ENCODE measurements at regions not wholly inside any gene's neighbourhood (a gene's known extent, or its start where the extent isn't known, plus 50 kb on each side); places are given as distances from the start of the nearest gene placed in this dataset.

GRCh38 chr14:104305511-104306449 lies 167.4 kb downstream of the KIF26A start:
- no peak for TF ChIP-seq EZH2 (IDR thresholded peaks at IDR 0.05; ENCODE audit: borderline replicate concordance, insufficient read depth, low read depth, low read length, poor library complexity, severe bottlenecking)
- no peak for TF ChIP-seq CTCF (IDR thresholded peaks at IDR 0.05)
- 85% methylated on average over 26 of the region's 29 CpGs for WGBS (ENCODE audit: insufficient coverage)
- Mint-ChIP-seq H3K4me3 (no peak overlapping the region), H3K27me3 (no peaks in the 10 kb centered on the region), H3K9me3 (ENCODE audit: insufficient read depth) (no peaks in the 10 kb centered on the region), H3K4me1 (no peaks in the 10 kb centered on the region), H3K27ac (no peak overlapping the region)
- Histone ChIP-seq H4K20me1 (ENCODE audit: control insufficient read depth, insufficient read depth, low read length, poor library complexity, severe bottlenecking) (no peaks in the 10 kb centered on the region), H3K4me3 (ENCODE audit: control extremely low read depth in 1 of 5, extremely low read depth in 1 of 5, insufficient read depth in 1 of 5, low read depth in 2 of 5, low read length in 4 of 5) (no peak overlapping the region), H3K27ac (ENCODE audit: low read length in 2 of 2) (no peak overlapping the region), H3K36me3 (replicated peaks in 1 of 2; ENCODE audit: control extremely low read depth in 1 of 2, control insufficient read depth in 1 of 2, extremely low read depth in 1 of 2, insufficient read depth in 2 of 2, low read length in 1 of 2) (no peaks in the 10 kb centered on the region), H3K4me2 (replicated peaks; ENCODE audit: low read depth, low read length, poor library complexity, severe bottlenecking) (no peak overlapping the region), H2AFZ (ENCODE audit: insufficient read depth, low read depth, low read length, poor library complexity, severe bottlenecking) (no peak overlapping the region), H3K9me3 (ENCODE audit: control extremely low read depth in 1 of 3, control insufficient read depth in 2 of 3, insufficient read depth in 1 of 3, low read length in 2 of 3) (peaks cover 0 to 32% (median 0%) of the 10 kb centered on the region in 3 donors), H3K9ac (ENCODE audit: low read length) (no peak overlapping the region), H3K79me2 (ENCODE audit: control insufficient read depth, insufficient read depth, low read length) (no peaks in the 10 kb centered on the region), H3K4me1 (ENCODE audit: control insufficient read depth in 2 of 2, insufficient read depth in 2 of 2, low read length in 2 of 2) (no peaks in the 10 kb centered on the region), H3K27me3 (replicated peaks in 1 of 4; ENCODE audit: control extremely low read depth in 1 of 4, control insufficient read depth in 3 of 4, insufficient read depth in 4 of 4, low read length in 3 of 4) (no peaks in the 10 kb centered on the region)
- ATAC-seq (ENCODE audit: low read depth) (no peak), DNase-seq (no peak)
- ChIA-PET CTCF (no interaction called here), POLR2A (no interaction called here)
- intact Hi-C loops (cut with micrococcal nuclease) = no loop called here

- Histone ChIP-seq H3K27me3 (replicated peaks in 1 of 4; ENCODE audit: control extremely low read depth in 1 of 4, control insufficient read depth in 3 of 4, insufficient read depth in 4 of 4, low read length in 3 of 4) (no peaks in the 10 kb centered on the region), H3K9me3 (ENCODE audit: control extremely low read depth in 1 of 3, control insufficient read depth in 2 of 3, insufficient read depth in 1 of 3, low read length in 2 of 3) (peaks cover 0 to 31% (median 0%) of the 10 kb centered on the region in 3 donors), H2AFZ (ENCODE audit: insufficient read depth, low read depth, low read length, poor library complexity, severe bottlenecking) (no peak overlapping the region), H3K4me2 (replicated peaks; ENCODE audit: low read depth, low read length, poor library complexity, severe bottlenecking) (no peak overlapping the region), H3K79me2 (ENCODE audit: control insufficient read depth, insufficient read depth, low read length) (no peaks in the 10 kb centered on the region), H4K20me1 (ENCODE audit: control insufficient read depth, insufficient read depth, low read length, poor library complexity, severe bottlenecking) (no peaks in the 10 kb centered on the region), H3K36me3 (replicated peaks in 1 of 2; ENCODE audit: control extremely low read depth in 1 of 2, control insufficient read depth in 1 of 2, extremely low read depth in 1 of 2, insufficient read depth in 2 of 2, low read length in 1 of 2) (no peaks in the 10 kb centered on the region), H3K4me3 (ENCODE audit: control extremely low read depth in 1 of 5, extremely low read depth in 1 of 5, insufficient read depth in 1 of 5, low read depth in 2 of 5, low read length in 4 of 5) (no peak overlapping the region), H3K27ac (ENCODE audit: low read length in 2 of 2) (no peak overlapping the region), H3K9ac (ENCODE audit: low read length) (no peak overlapping the region), H3K4me1 (ENCODE audit: control insufficient read depth in 2 of 2, insufficient read depth in 2 of 2, low read length in 2 of 2) (no peaks in the 10 kb centered on the region)
- Mint-ChIP-seq H3K4me1 (no peaks in the 10 kb centered on the region), H3K27ac (no peak overlapping the region), H3K4me3 (no peak overlapping the region), H3K27me3 (no peaks in the 10 kb centered on the region), H3K9me3 (ENCODE audit: insufficient read depth) (peaks cover 5% of the 10 kb centered on the region)
- 81% methylated on average over 17 of the region's 17 CpGs for WGBS (ENCODE audit: insufficient coverage)
- POLR2A ChIA-PET = no interaction called here
- intact Hi-C loops (cut with micrococcal nuclease) = no loop called here
- TF ChIP-seq EZH2 (IDR thresholded peaks at IDR 0.05; ENCODE audit: borderline replicate concordance, insufficient read depth, low read depth, low read length, poor library complexity, severe bottlenecking) = no peak
- TF ChIP-seq CTCF (IDR thresholded peaks at IDR 0.05) = no peak
- no peak for ATAC-seq (ENCODE audit: low read depth)
- CTCF ChIA-PET = no interaction called here
- no peak for DNase-seq
These were observed 168.2 kb downstream of the KIF26A start for GRCh38 chr14:104306450-104307040.
